ENCODE measurements at regions not wholly inside any gene's neighbourhood (a gene's known extent, or its start where the extent isn't known, plus 50 kb on each side); places are given as distances from the start of the nearest gene placed in this dataset.

DNA sequence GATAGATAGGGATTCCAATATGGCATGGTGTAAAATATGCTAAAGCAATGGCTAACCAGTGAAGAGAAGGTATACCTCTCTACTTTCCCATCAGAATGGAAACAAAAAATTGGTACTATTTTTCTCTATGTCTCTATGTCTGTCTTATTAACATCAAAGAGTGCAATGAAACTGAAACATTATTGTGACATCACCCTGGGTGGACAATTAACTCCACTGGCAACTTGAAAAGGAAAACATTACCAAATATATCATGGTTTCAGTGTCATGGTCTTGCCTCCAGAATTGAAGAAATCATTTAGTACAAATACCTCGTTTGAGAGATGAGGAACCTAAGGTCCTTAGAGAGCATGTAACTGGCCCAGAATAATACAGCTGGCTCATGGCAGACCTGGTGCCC lies 1132.5 kb upstream of the MAP3K7 start:
- TF ChIP-seq EZH2 (IDR thresholded peaks at IDR 0.05; ENCODE audit: borderline replicate concordance, insufficient read depth, low read length, poor library complexity, severe bottlenecking) (no peak), POLR2AphosphoS5 (IDR thresholded peaks at IDR 0.05) (no peak)
- TF ChIP-seq, protein P1, sequence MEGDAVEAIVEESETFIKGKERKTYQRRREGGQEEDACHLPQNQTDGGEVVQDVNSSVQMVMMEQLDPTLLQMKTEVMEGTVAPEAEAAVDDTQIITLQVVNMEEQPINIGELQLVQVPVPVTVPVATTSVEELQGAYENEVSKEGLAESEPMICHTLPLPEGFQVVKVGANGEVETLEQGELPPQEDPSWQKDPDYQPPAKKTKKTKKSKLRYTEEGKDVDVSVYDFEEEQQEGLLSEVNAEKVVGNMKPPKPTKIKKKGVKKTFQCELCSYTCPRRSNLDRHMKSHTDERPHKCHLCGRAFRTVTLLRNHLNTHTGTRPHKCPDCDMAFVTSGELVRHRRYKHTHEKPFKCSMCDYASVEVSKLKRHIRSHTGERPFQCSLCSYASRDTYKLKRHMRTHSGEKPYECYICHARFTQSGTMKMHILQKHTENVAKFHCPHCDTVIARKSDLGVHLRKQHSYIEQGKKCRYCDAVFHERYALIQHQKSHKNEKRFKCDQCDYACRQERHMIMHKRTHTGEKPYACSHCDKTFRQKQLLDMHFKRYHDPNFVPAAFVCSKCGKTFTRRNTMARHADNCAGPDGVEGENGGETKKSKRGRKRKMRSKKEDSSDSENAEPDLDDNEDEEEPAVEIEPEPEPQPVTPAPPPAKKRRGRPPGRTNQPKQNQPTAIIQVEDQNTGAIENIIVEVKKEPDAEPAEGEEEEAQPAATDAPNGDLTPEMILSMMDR (IDR thresholded peaks at IDR 0.05; ENCODE audit: poor library complexity, severe bottlenecking): no peak
